Aorta (tissue), 5 donors: ENCODE measurements at regions not wholly inside any gene's neighbourhood (a gene's known extent, or its start where the extent isn't known, plus 50 kb on each side); places are given as distances from the start of the nearest gene placed in this dataset.

Source experiments
- ATAC-seq: fragments of 200-7000 bp; cut with Tn5 transposase; one replicate; pipeline ENCODE4 v1.9.1; 2022; ENCODE audit warnings: moderate library complexity; ENCODE audit not compliant: low FRiP score
- DNase-seq, 2 donors: peaks; one replicate each; pipeline ENCODE4 v3.0.0-alpha.2; 2020
- H3K27ac ChIP-seq, 2 donors: one replicate each; pipeline ENCODE4 v1.5.1; 2013; ENCODE audit warnings: low read length in 2 of 2, mild to moderate bottlenecking in 2 of 2, moderate library complexity in 2 of 2, control low read depth in 1 of 2, inconsistent platforms in 1 of 2, low read depth in 1 of 2
- H3K27me3 ChIP-seq, 2 donors: one replicate each; pipeline ENCODE4 v1.6.1; 2013; ENCODE audit warnings: control low read depth in 1 of 2, low read length in 1 of 2, mild to moderate bottlenecking in 1 of 2, moderate library complexity in 1 of 2; ENCODE audit not compliant: insufficient read depth in 2 of 2, control insufficient read depth in 1 of 2
- H3K36me3 ChIP-seq, 2 donors: one replicate each; pipeline ENCODE4 v1.6.1; 2013; ENCODE audit warnings: control low read depth in 1 of 2, low read length in 1 of 2, mild to moderate bottlenecking in 1 of 2; ENCODE audit not compliant: insufficient read depth in 2 of 2, control insufficient read depth in 1 of 2
- H3K4me1 ChIP-seq, 2 donors: one replicate each; pipeline ENCODE4 v1.6.1; 2013; ENCODE audit warnings: low read length in 2 of 2, control low read depth in 1 of 2, mild to moderate bottlenecking in 1 of 2, moderate library complexity in 1 of 2; ENCODE audit not compliant: insufficient read depth in 2 of 2, control insufficient read depth in 1 of 2
- H3K4me3 ChIP-seq, 2 donors: one replicate each; pipeline ENCODE4 v1.5.1; 2013; ENCODE audit warnings: low read length in 2 of 2, control low read depth in 1 of 2, mild to moderate bottlenecking in 1 of 2
- H3K9me3 ChIP-seq: one replicate; pipeline ENCODE4 v1.6.1; 2013; ENCODE audit warnings: mild to moderate bottlenecking, low read length; ENCODE audit not compliant: control insufficient read depth
- WGBS, 2 donors: extraction: QIAGEN DNeasy Blood & Tissue Kit; methylation state at CpG; one replicate each; pipeline ENCODE4 v1.1.7; 2013; 5-methylcytosine and 5-hydroxymethylcytosine counted together
- intact Hi-C, 2 donors: fragments of 100-400 bp; cut with DNase I; formaldehyde crosslinking; loops; one replicate each; pipeline versions ENCODE4 v1.14.2 to v1.15.0; 2022
- donor health status: healthy with polysubstance abuse.
- donor health status: Bipolar disorder and iron deficiency.
- donor health status: DM: no; HTN: no; CAD: no.
- donor health status: DM: no; HTN: no; CAD: no.
- donor health status: DM: yes; HTN: yes; CAD: no.

DNA sequence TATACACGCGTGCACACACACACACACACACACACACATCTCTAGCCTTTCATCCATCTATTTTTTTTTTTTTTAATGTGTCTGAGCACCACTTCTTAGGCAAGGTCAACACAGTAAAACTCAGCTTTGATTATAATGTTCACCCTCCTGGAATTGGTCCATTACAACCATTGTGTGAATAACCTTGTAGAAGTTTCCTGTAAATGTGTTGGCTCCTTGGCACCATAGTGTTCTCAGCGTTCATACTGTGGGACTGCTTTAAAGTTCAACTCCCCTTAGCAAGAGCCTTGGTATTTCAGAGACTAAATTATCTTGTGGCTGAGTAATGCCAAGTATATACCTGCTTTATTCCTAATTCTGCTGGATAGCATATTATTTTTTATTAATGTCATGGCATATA, 106.3 kb upstream of the PRPS1L1 start:
- DNase-seq (no peak), ATAC-seq (no peak)
- H3K4me3 ChIP-seq: no peak overlapping the region
- WGBS, 2 donors: 72 to 75% methylated on average over 3 of the region's 3 CpGs
- H3K9me3 ChIP-seq: no peaks in the 10 kb centered on the region
- intact Hi-C loops: no loop called here
- no peak overlapping the region for H3K27ac ChIP-seq
- H3K27me3 ChIP-seq: no peaks in the 10 kb centered on the region
- no peaks in the 10 kb centered on the region for H3K4me1 ChIP-seq
- no peaks in the 10 kb centered on the region for H3K36me3 ChIP-seq

DNA sequence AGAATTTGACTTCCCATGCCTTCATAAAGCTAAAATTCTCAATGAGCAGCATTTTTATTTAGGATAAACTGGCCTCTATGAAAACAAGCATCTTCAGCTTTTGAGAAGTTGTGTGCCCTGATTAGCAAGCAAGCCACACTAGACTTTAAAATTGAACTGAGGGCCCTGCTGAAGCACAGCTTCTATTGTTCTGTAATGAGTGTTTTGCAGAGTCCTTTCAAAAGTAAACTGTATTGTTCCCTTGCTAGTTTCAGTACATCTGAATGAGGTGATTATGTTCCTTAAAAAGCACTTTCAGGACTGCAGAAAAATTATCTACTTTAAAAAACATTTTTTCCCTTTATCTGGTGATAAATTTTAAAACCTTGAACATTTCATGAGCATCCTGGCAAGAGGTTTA, 113.3 kb upstream of the PRPS1L1 start:
- Histone ChIP-seq H3K4me1 (no peaks in the 10 kb centered on the region), H3K4me3 (no peak overlapping the region), H3K9me3 (no peaks in the 10 kb centered on the region), H3K27ac (no peak overlapping the region), H3K27me3 (no peaks in the 10 kb centered on the region), H3K36me3 (no peaks in the 10 kb centered on the region)
- no peak for DNase-seq
- no peak for ATAC-seq
- intact Hi-C loops: no loop called here

DNA sequence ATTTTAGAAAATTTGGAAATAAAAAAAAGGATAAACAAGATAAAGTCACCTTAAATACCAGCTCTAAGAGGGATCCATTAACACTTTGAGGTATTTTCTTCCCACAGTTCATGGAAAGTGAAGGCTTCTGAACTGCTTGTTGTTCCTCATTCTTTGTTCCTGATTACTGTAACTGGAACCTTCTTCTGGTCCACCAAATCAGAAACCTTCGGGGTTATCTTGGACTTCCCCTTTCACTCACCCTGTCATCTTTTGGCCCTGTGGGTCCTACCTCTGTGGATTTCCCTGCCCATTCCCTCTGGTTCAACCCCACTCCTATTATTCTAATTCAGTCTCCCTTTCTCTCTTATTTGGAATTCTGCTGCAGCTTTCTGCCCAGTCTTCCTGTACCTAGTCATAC, 116.5 kb upstream of the PRPS1L1 start:
- intact Hi-C loops: no loop called here
- Histone ChIP-seq H3K4me1 (no peaks in the 10 kb centered on the region), H3K36me3 (no peaks in the 10 kb centered on the region), H3K27me3 (no peaks in the 10 kb centered on the region), H3K27ac (no peak overlapping the region), H3K4me3 (no peak overlapping the region), H3K9me3 (no peaks in the 10 kb centered on the region)
- no peak for DNase-seq
- ATAC-seq: no peak
- WGBS, 2 donors: 35 to 78% methylated on average over 1 of the region's 1 CpG

DNA sequence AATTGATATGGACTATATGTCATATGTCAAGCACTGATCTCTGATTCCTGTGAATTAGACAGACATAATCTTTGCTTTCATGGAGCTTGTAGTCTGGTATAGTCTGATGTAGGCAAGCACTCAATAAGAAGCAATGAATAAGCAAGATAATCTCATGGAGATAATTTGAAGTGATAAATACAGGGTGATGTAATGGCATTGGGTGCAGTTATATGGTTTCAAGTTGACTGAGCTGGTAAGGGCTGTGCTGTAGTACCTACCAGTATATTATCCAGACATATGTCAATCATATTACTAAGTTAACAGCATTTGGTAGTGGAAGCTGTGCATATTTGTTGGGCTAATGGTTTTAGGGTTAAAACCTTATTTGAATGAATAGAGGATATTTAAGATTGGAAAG, 117.5 kb upstream of the PRPS1L1 start:
- H3K9me3 ChIP-seq: no peaks in the 10 kb centered on the region
- DNase-seq: no peak
- no peaks in the 10 kb centered on the region for H3K27me3 ChIP-seq
- no peak overlapping the region for H3K4me3 ChIP-seq
- no peaks in the 10 kb centered on the region for H3K36me3 ChIP-seq
- no peak for ATAC-seq
- intact Hi-C loops: no loop called here
- H3K27ac ChIP-seq: no peak overlapping the region
- no peaks in the 10 kb centered on the region for H3K4me1 ChIP-seq

DNA sequence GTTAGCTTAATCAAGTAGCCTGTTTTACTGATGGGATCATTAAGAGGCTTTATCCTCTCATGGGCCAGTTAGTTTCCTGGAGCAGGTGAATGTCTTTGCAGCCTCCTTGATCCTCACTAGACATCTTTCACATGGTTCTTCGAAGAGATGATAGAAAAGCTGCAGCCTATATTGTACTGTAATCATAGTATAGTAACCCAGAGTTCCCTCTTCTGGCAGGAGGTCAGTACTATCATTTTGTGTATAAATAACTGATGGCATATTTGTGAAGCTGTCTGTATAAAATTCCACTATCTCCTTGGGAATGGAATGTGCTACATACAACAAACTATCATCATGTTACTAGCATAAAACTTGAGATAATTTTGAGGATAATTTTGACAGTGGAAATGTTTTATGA, 123.8 kb upstream of the PRPS1L1 start:
- DNase-seq (no peak), ATAC-seq (no peak)
- 89 to 95% methylated on average over 1 of the region's 1 CpG for WGBS, 2 donors
- H3K4me3 ChIP-seq: no peak overlapping the region
- H3K9me3 ChIP-seq: no peaks in the 10 kb centered on the region
- H3K27me3 ChIP-seq: no peaks in the 10 kb centered on the region
- intact Hi-C loops: no loop called here
- H3K36me3 ChIP-seq: no peaks in the 10 kb centered on the region
- H3K27ac ChIP-seq: no peak overlapping the region
- peaks cover 0 to 2% of the 10 kb centered on the region in 2 donors for H3K4me1 ChIP-seq

DNA sequence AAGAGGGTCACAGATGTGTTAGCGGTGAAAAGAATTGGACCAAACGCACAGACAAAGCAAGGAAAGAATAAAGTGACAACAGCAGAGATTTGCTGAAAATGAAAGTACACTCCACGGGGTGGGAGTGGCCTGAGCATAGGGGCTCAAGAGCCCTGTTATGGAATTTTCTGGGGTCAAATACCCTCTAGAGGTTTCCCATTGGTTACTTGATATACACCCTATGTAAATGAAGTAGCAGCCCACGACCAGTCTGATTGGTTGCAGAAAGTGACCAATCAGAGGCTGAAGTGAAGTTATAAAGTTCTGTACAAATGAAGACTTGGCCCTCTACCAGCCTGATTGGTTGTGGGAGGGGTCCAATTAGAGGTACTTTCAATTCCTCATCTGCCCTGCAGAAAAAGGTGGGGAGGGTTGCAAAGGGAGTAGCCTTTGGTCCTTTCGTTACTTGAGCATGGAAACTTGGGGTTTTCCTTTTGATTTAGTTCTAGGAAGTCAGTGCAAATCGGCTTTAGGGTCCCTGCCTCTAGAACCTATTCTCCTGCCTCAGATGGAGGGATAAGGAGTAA, 125.6 kb upstream of the PRPS1L1 start:
- H3K4me3 ChIP-seq: no peak overlapping the region
- H3K27ac ChIP-seq: no peak overlapping the region
- ATAC-seq (no peak), DNase-seq (no peak)
- H3K9me3 ChIP-seq: no peaks in the 10 kb centered on the region
- no peaks in the 10 kb centered on the region for H3K27me3 ChIP-seq
- intact Hi-C loops: no loop called here
- 79 to 80% methylated on average over 6 of the region's 6 CpGs for WGBS, 2 donors
- H3K4me1 ChIP-seq: peaks cover 0 to 2% of the 10 kb centered on the region in 2 donors
- no peaks in the 10 kb centered on the region for H3K36me3 ChIP-seq

DNA sequence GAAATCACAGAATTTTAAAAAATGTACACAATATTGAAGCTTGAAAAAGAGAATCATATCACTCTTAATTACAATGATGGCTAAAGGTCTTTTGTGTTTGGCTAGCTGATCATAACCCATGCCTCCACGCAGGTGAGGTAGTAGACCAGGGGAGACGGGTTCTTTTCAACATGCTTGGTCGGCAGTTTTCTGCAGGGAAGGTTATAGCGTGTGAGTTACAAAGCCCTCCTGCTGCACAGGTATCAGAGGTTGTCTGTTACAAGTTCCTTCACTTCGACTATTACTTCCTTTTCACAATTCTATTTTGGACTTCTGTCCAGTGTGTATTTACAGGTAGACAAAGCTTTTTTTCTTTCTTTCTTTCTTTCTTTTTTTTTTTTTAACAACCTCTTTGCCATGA, 127.1 kb upstream of the PRPS1L1 start:
- Histone ChIP-seq H3K4me1 (peaks cover 0 to 2% of the 10 kb centered on the region in 2 donors), H3K27me3 (no peaks in the 10 kb centered on the region), H3K4me3 (no peak overlapping the region), H3K36me3 (no peaks in the 10 kb centered on the region), H3K27ac (no peak overlapping the region), H3K9me3 (no peaks in the 10 kb centered on the region)
- WGBS, 2 donors: 91 to 93% methylated on average over 5 of the region's 5 CpGs
- no peak for ATAC-seq
- intact Hi-C loops: no loop called here
- DNase-seq: no peak

DNA sequence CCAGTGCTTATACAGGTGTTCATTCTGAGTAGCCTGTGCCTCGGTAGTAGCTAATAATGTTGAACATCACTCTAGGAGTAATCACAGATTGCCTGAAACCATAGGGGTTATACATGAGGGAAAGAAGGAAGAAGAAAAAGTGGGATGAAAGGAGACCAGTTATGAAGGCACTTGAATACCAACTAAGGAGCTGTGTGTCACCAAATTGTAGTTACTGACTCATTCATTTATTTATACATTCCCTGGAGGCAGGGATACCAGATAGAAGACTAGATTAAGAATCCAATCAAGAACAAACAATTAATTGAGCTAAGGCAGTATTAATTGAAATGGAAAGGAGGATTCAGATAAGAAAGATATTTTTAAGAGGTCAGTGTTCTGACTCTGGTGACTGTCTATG, 129.6 kb upstream of the PRPS1L1 start:
- ATAC-seq (no peak), DNase-seq (no peak)
- H3K9me3 ChIP-seq: no peaks in the 10 kb centered on the region
- H3K27me3 ChIP-seq: no peaks in the 10 kb centered on the region
- H3K4me3 ChIP-seq: no peak overlapping the region
- H3K36me3 ChIP-seq: no peaks in the 10 kb centered on the region
- H3K4me1 ChIP-seq: peaks cover 0 to 2% of the 10 kb centered on the region in 2 donors
- WGBS, 2 donors: 92 to 96% methylated on average over 1 of the region's 1 CpG
- intact Hi-C loops: no loop called here
- no peak overlapping the region for H3K27ac ChIP-seq

DNA sequence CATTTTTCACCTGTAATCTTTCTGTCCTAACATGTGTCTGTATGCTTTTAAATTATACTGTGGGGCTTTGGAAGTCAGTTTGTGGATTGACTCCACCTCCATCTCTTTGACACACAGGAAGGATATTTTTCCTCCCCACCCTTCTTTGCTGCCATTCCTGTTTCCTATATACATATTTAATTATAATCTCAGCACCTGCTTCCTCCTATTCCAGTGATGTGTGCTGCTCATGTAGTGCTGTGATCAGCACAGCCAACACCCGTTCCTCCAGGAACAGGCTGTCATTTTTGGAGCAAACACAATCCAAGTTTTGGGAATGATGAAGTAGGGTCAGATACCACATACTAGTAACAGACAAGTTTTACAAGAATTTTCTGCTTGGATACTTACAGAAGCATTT, 135.0 kb upstream of the PRPS1L1 start:
- Histone ChIP-seq H3K27me3 (no peaks in the 10 kb centered on the region), H3K4me1 (no peaks in the 10 kb centered on the region)

More for the DNA sequence above, 135.0 kb upstream of the PRPS1L1 start:
- no peak overlapping the region for H3K4me3 ChIP-seq
- intact Hi-C loops: no loop called here
- no peak overlapping the region for H3K27ac ChIP-seq
- 25 to 35% methylated on average over 1 of the region's 1 CpG for WGBS, 2 donors
- H3K9me3 ChIP-seq: no peaks in the 10 kb centered on the region
- ATAC-seq (no peak), DNase-seq (no peak)
- H3K36me3 ChIP-seq: no peaks in the 10 kb centered on the region
